HepG2 (cell line): ENCODE measurements at regions not wholly inside any gene's neighbourhood (a gene's known extent, or its start where the extent isn't known, plus 50 kb on each side); places are given as distances from the start of the nearest gene placed in this dataset.
A peak's percentile ranks its signal among the peaks of the same experiment; 100 is the strongest.

Experiments
- ATAC-seq: fragments of 200-7000 bp; cut with Tn5 transposase; 3 replicates; pipeline ENCODE4 v1.9.1; 2020; ENCODE audit warnings: mild to moderate bottlenecking, moderate library complexity
- BruUV-seq: library from RNA; stranded (reverse); fragments of 400-500 nt; replicated peaks from 2 replicates; lab custom pipeline; 2021; lab: Mats Ljungman, UMichigan
- CTCF ChIA-PET: fragments of 300-600 bp; formaldehyde crosslinking; extraction: SDS; loops from one replicate; lab custom pipeline; 2021; ENCODE audit warnings: low total read pairs, inconsistent platforms, low intra/inter-chr PET ratio; lab: Yijun Ruan, JAX
- POLR2A ChIA-PET: fragments of 350-600 bp; sonication (Branson Sonifier 250); formaldehyde crosslinking; loops from one replicate; lab custom pipeline; 2020; ENCODE audit warnings: antibody characterized with exemption, inconsistent platforms; lab: Yijun Ruan, JAX
- DNase-seq: peaks from one replicate; pipeline ENCODE4 v3.0.0-alpha.2; 2015; ENCODE audit warnings: low spot score
- FAIRE-seq: peaks from 3 replicates; lab custom pipeline; 2011; peaks lifted over from hg19 to GRCh38; lab: Jason Lieb, UNC
- H2AFZ ChIP-seq: one replicate; pipeline ENCODE4 v1.6.1; 2011; ENCODE audit warnings: low read length, inconsistent platforms
- H3K27ac ChIP-seq: fragments of 300-600 bp; 3 replicates; pipeline ENCODE4 v1.8.0; 2011; ENCODE audit warnings: mixed run types, mild to moderate bottlenecking, mixed read lengths, low read length, inconsistent platforms; ENCODE audit not compliant: insufficient read depth; ENCODE audit errors: extremely low read length
- H3K27me3 ChIP-seq, 2 experiments: fragments of 200-600 bp in 1 of 2; 2 replicates in 1 of 2; 3 replicates in 1 of 2; pipeline versions ENCODE4 v1.6.0 to v1.8.0; 2011; ENCODE audit warnings: low read length in 2 of 2, mild to moderate bottlenecking in 2 of 2, moderate library complexity in 2 of 2, inconsistent platforms in 1 of 2; ENCODE audit not compliant: insufficient read depth in 2 of 2, control insufficient read depth in 1 of 2
- H3K36me3 ChIP-seq, 2 experiments: fragments of 200-600 bp in 1 of 2; replicated peaks in 1 of 2; 2 replicates in 1 of 2; 3 replicates in 1 of 2; pipeline versions ENCODE4 v1.5.1 to v1.8.0; 2011; ENCODE audit warnings: low read length in 2 of 2, inconsistent platforms in 1 of 2; ENCODE audit not compliant: insufficient read depth in 2 of 2, control insufficient read depth in 1 of 2
- H3K4me1 ChIP-seq: 2 replicates; pipeline ENCODE4 v1.5.1; 2012; ENCODE audit warnings: low read length, inconsistent platforms; ENCODE audit not compliant: insufficient read depth
- H3K4me2 ChIP-seq: 2 replicates; pipeline ENCODE4 v1.6.0; 2011; ENCODE audit warnings: low read depth, low read length, inconsistent platforms
- H3K4me3 ChIP-seq, 3 experiments: fragments of 200-600 bp in 1 of 3; sonication (generic), shearing (Covaris generic) in 1 of 3; replicated peaks in 1 of 3; 2 replicates each; pipeline ENCODE4 v1.5.1; 2011 to 2016; ENCODE audit warnings: low read length in 3 of 3, inconsistent platforms in 2 of 3, low read depth in 2 of 3, mild to moderate bottlenecking in 2 of 3, control low read depth in 1 of 3, mixed read lengths in 1 of 3; ENCODE audit not compliant: insufficient read depth in 1 of 3
- H3K79me2 ChIP-seq: one replicate; pipeline ENCODE4 v1.6.1; 2011; ENCODE audit warnings: low read length, inconsistent platforms; ENCODE audit not compliant: insufficient read depth
- H3K9ac ChIP-seq: 2 replicates; pipeline ENCODE4 v1.6.0; 2011; ENCODE audit warnings: mild to moderate bottlenecking, low read depth, low read length, inconsistent platforms; ENCODE audit not compliant: insufficient read depth
- H3K9me3 ChIP-seq: 2 replicates; pipeline ENCODE4 v1.5.1; 2012; ENCODE audit warnings: mild to moderate bottlenecking, low read length
- H4K20me1 ChIP-seq: 2 replicates; pipeline ENCODE4 v1.6.0; 2011; ENCODE audit warnings: inconsistent platforms, mild to moderate bottlenecking, low read length, moderate library complexity; ENCODE audit not compliant: insufficient read depth
- EEA1 ChIP-seq: sonication (generic); formaldehyde crosslinking; IDR thresholded peaks from 2 replicates; pipeline ENCODE4 v1.5.1; 2020; ENCODE audit warnings: mild to moderate bottlenecking, missing genetic modification reagents, borderline replicate concordance
- MNT ChIP-seq: fragments of 450-650 bp; IDR thresholded peaks from 2 replicates; pipeline ENCODE4 v1.6.1; 2016
- MXD1 ChIP-seq: sonication (generic); formaldehyde crosslinking; IDR thresholded peaks from 2 replicates; pipeline ENCODE4 v1.4.0; 2020; ENCODE audit warnings: mild to moderate bottlenecking, missing genetic modification reagents
- NONO ChIP-seq, 2 experiments: fragments of 450-650 bp in 1 of 2; sonication (generic) in 1 of 2; formaldehyde crosslinking in 1 of 2; IDR thresholded peaks in 1 of 2; conservative IDR thresholded peaks in 1 of 2; 2 replicates each; pipeline versions ENCODE4 v1.6.1 to v1.8.0; 2017 to 2022; ENCODE audit warnings: mild to moderate bottlenecking in 1 of 2, missing genetic modification reagents in 1 of 2, moderate library complexity in 1 of 2
- SRSF1 ChIP-seq: fragments of 200-400 bp; formaldehyde crosslinking; optimal IDR thresholded peaks from 2 replicates; pipeline ENCODE3; 2017; ENCODE audit warnings: mild to moderate bottlenecking, low read depth, low read length, moderate library complexity
- ZNF687 ChIP-seq: sonication (generic); formaldehyde crosslinking; IDR thresholded peaks from 2 replicates; pipeline ENCODE4 v1.5.1; 2020; ENCODE audit warnings: mild to moderate bottlenecking, missing genetic modification reagents, moderate library complexity
- WGBS: methylation state at CpG from one replicate; pipeline ENCODE4 v1.1.6; 2017; ENCODE audit warnings: low lambda C conversion rate; 5-methylcytosine and 5-hydroxymethylcytosine counted together
- in situ Hi-C: cut with HindIII; loops from 2 replicates; pipeline ENCODE4 v1.10.0; 2017; ENCODE audit warnings: low pct_unique_long_range_greater_than_20kb; ENCODE audit not compliant: extremely low pct_ligation_motif_present
- intact Hi-C: fragments of 100-400 bp; cut with micrococcal nuclease; formaldehyde crosslinking; loops from one replicate; pipeline ENCODE4 v1.10.0; 2022; ENCODE audit not compliant: unreplicated experiment

GRCh38 chr5:38110130-38110529, 148.2 kb upstream of the EGFLAM start:
- no peaks in the 10 kb centered on the region for H3K9me3 ChIP-seq
- no peak overlapping the region for H3K27ac ChIP-seq
- ATAC-seq = no peak
- peaks cover 73% of the 10 kb centered on the region for H3K4me1 ChIP-seq
- H3K4me2 ChIP-seq = no peak overlapping the region
- intact Hi-C loops = no loop called here
- no peaks in the 10 kb centered on the region for H4K20me1 ChIP-seq
- H3K79me2 ChIP-seq = no peaks in the 10 kb centered on the region
- no TSS peak for BruUV-seq
- H3K36me3 ChIP-seq = no peaks in the 10 kb centered on the region; a peak in 1 of 5 replicates
- CTCF ChIA-PET = no interaction called here
- FAIRE-seq = no peak
- TF ChIP-seq EEA1 (CRISPR knock-in tag) (no peak), SRSF1 (no peak), NONO (IDR thresholded peaks at IDR 0.05) (no peak), NONO (CRISPR knock-in tag; conservative IDR thresholded peaks at IDR 0.05) (no peak), MNT (peak; percentile 92)
- H3K4me3 ChIP-seq = no peak overlapping the region
- H3K9ac ChIP-seq = no peak overlapping the region
- H3K27me3 ChIP-seq = no peaks in the 10 kb centered on the region
- H2AFZ ChIP-seq = no peak overlapping the region
- 94% methylated on average over 6 of the region's 6 CpGs for WGBS
- DNase-seq = no peak
- in situ Hi-C loops = no loop called here
- POLR2A ChIA-PET = no interaction called here

GRCh38 chr5:38107096-38107495, 151.3 kb upstream of the EGFLAM start:
- POLR2A ChIA-PET = no interaction called here
- peaks cover 82% of the 10 kb centered on the region for H3K4me1 ChIP-seq
- 94% methylated on average over 5 of the region's 6 CpGs for WGBS
- intact Hi-C loops = no loop called here
- no peak overlapping the region for H3K9ac ChIP-seq
- peak overlapping the region; percentile 92 for H3K27ac ChIP-seq
- peaks cover 4% of the 10 kb centered on the region; the same call in 1 of the 2 replicates for H3K9me3 ChIP-seq
- H3K36me3 ChIP-seq = no peaks in the 10 kb centered on the region; a peak in 1 of 5 replicates
- H3K79me2 ChIP-seq = no peaks in the 10 kb centered on the region
- H3K4me2 ChIP-seq = no peak overlapping the region
- DNase-seq (no peak), ATAC-seq (no peak)
- CTCF ChIA-PET = no interaction called here
- BruUV-seq = no TSS peak
- TF ChIP-seq ZNF687 (CRISPR knock-in tag) (peak; percentile 37; the same call in 1 of the 2 replicates), MXD1 (CRISPR knock-in tag) (no peak)
- TF ChIP-seq, all 625 proteins: peak for 1
- no peak overlapping the region for H2AFZ ChIP-seq
- no peaks in the 10 kb centered on the region for H4K20me1 ChIP-seq
- H3K4me3 ChIP-seq = no peak overlapping the region
- H3K27me3 ChIP-seq = no peaks in the 10 kb centered on the region
- in situ Hi-C loops = no loop called here
- no peak for FAIRE-seq
